ENCODE measurements at regions not wholly inside any gene's neighbourhood (a gene's known extent, or its start where the extent isn't known, plus 50 kb on each side); places are given as distances from the start of the nearest gene placed in this dataset.

DNA sequence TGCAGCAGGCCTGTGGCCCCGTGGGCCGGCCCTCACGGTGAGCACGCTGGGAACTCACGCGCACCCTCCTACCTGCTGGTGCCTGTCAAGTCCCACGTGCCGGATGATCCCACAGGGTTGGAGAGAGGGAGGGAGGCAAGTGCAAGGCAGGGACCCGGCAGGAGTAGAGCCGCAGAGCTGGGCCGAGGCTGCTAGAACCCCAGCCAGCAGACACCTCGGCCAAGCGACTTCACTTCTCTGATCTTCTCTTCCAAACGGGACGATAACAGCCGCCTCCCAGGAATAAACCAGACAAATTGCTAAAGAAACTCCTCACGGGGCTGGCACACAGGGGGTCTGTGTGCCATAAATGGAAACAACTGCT, 1232.8 kb downstream of the TBC1D22A start:
- no peak for DNase-seq

DNA sequence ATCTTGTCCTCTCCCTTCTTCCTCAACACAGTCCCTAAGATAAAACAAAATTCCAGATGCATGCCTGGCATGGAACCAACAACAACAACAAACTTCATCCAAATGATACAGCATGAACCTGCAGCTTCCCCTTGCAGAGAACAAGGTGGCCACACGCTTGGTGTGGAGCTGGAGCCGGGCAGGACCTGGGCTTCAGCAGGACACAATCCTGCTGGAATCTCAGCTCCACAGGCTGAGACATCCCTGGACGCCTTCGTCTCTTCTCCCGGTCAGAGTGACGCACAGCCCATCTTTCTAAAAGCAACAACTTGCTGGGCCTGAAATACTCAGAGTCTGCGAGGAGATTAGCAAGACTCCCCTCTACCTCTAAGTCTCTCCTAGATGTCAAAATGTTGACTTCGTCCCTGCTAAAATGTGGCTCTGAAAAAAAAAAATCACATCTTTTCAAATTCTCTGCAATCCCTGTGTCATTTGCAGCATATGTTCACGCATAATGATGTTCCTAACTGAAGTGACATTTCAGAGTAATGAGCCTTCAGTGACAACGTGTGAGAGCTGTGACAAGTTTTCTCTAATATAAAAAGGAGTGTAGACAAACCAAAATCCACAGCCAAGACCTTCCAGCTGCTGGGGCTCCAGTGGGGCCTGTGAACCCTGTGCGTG, 1232.3 kb downstream of the TBC1D22A start:
- DNase-seq, result no peak

DNA sequence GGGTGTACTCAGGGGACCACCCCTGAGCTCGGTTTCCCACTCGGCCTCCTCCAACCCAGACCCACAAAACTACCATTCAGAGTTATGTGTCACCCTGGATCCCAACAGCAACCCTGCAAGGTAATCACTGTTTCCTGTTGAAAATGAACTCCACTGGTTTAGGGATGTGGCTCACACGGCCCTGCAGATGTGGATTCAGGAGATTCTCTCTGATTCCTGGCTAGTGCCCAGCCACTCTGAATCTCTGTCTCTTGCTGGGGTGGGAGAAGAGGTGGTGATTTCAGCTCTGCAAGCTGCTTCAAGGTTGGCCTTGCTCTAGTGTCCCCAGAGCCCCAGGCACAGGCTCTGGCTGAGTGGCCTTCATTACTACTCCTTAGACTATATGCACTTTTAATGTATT, 1231.6 kb downstream of the TBC1D22A start:
- no peak for DNase-seq

DNA sequence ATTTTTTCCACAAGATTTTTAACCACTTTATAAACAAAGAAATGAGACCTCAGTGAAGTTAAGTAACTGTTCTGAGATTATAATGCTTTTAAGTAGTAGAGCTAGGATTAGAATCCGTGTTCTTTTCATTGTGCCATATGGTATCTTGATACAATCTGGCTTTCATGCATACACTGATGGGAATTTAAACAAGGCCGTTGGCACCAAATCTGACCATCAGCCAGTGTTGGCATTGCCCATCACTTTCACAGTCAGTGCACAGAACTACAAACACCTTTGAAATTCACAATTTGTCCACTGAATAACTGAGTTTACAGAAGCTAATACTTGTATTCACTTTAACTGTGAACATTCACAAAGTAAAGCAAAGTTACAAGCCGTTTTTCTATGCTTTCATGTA, 1228.0 kb downstream of the TBC1D22A start:
- DNase-seq, result no peak

DNA sequence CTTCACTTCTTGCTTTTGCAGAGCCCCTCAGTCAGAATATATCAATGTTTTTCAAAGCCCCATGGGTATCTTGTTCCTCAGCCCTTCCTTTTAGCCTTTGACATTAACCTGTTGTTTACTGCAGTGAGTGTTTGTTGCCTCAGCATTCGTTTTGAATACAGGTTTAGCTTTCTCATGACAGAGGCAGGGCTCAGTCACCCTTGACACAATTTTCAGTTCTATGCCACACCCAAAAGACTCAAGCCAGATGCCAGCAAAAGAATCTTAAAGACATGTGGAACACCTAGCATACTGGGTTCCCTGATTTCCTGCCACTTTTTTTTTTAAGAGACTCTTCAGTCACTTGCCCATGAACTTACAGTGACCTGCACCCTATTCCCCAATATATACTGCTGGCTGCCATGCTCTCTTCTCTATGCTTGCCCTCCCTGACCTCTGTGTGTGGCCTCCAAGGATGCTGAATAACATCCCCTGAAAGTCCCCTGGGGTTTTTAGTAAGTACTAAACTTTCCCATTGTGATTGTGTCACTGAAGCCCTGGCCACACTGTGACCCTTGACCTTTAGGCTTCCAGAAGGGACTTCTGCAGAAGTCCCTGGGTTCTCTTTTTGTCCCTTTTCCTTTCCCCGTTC, 1225.5 kb downstream of the TBC1D22A start:
- DNase-seq, result no peak

DNA sequence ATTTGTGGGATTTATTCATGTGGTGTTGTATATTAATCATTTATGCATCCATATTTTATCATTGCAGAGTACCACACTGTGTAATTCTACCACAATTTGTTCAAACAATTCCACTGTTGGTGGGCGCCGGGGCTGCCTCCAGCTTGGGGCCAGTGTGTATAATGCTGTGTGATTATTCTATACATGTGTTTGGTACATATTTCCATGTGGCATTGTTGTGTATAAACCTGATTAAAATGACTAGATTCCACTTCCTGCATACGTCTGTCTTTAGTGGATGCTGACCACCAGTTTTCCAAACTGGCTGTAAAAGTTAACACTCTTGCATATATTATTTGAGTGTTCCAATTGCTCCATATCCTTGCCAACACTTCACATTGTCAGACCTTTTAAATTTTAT, 1213.8 kb downstream of the TBC1D22A start:
- no peak for DNase-seq

DNA sequence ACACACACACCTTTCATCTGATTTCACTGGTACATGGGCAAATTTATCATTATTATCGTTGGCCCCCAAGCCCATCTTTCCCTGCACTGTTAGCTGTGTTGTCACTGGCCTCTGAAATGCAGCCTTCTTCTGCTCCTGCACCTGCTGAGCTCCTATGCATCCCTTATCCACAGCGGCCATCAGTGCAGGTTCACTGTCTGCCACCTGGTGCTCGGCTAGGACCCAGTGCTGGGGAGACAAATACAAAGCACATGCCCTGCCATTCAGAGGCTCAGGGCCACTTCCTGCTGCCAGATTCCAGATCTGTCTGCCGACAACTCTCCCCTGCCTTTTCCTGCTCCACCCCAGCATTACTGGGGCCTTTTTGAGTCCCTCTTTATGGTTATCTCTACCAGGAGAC, 1205.4 kb downstream of the TBC1D22A start:
- no peak for DNase-seq

DNA sequence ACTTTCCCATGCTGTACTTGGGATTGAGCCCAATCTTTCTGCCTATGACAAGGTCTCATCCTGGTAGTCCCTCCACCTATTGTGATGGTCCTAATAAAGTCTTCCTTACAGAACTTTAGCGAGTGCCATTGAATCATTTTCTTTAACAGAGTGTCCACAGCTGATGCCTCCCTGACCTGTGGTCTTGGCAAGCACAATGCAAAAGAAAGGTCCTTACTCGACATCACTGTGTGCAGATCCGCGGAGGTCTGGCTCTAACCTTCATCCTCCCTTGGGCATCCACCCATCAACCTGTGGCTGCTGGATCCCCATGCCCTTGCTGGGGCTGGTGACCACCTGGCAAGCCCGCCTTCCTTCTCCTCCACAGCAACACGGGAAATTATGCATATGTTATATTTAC, 1203.9 kb downstream of the TBC1D22A start:
- no peak for DNase-seq

DNA sequence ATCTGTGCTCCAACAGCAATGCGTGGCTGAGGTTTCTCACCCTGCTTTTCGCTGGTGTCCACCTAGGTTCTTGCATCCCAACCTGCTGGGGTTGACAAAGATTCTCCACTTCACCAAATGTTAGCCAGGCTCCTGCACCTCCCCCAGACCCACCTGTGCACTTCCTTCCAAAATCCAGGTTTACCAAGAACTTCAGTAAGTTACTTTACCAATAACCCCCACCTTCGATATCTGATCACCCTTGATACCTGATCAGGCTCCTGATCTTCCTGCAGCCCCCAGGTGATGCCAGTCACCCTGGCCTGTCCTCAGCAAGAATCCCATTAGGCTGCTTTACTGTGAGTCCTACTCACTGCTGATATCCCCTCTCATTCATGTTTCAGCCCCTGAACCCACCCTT, 1203.4 kb downstream of the TBC1D22A start:
- no peak for DNase-seq

DNA sequence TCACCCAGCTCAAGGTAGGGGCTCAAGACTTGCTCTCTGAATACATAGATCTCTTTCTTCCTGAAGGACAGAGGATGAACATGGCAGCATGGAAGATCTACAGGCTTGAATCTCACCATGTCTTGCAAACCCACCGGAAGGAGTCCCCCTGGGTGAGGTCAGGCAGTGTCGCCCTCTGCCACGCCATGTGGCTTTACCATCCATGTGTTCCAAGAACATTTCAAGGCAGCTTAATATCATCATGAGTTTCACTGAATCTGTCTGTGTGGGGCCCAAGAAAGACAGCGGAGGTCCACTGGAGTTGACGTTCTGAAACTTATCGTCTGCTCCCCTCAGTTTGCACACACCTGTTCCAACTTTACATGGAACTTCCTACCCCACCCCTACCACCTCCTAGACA, 1202.6 kb downstream of the TBC1D22A start:
- no peak for DNase-seq

DNA sequence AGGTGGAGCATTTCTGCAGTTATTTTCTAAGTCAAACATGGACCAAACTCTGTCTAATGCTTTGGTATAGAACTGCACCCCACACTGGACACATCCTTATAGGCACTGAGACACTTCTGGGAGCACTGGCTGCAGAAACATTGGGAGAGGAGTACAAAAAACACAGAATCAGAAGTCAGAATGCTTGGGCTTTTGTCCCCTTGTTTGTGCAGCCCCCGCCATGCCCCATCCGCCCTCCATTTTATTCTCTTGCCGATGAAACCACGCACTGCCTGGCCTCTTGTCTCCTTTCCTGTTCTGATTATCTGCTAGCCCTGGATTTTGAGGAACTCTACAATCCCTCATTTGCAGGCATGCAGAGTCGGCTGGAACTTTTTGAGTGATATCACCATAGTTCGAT, 1201.2 kb downstream of the TBC1D22A start:
- no peak for DNase-seq

DNA sequence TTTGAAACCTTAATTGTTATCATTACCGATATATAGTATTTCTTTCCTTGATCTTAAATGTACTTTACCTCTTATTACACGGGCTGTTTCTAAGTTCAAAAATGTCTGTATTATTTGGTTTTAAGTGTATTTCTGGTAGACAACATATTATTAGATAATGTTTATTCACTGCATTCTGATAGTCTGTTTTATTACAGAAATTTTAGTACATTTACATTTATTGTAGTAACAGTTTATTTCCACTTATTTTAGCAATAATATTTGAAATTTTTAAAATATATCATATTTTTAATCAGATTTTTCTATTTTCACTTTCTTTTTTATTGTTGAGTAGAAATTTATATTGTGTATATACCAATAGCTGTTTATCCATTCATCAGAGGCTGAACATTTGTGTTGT, 1195.2 kb downstream of the TBC1D22A start:
- no peak for DNase-seq

DNA sequence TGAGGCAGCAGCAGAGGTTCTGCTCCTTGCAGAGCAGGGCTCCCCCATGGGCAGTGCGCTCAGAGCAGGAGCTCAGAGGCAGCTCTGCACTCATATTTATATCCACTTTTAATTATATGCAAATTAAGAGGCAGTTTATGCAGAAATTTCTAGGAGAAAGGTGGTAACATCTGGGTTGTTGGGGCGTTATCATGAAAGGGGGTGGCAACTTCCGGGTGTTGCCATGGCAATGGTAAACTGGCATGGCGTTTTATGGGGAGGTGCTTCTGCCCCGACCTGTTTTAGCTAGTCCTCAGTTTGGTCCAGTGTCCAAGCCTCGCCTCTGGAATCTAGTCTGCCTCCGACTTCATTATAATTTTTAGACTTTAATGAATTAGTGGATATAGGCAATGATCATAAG, 1191.7 kb downstream of the TBC1D22A start:
- no peak for DNase-seq

DNA sequence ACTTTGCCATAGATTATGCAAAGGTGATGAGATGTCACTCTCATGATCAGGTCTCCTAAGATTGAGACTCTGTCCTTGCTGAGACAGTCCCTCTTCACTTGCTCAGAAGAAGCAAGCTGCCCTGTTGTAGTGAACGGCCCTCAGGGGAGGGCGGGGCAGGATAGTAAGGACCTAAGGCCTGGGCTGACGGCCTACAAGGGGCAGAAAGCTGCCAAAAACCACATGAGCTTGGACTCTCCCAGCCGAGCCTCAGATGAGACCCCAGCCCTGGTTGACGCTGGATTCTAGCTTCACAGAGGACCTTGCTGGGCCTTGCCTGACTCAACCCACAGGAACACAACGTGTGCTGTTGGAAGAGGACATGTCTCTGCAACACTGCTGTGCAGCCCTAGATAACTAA, 1182.5 kb downstream of the TBC1D22A start:
- no peak for DNase-seq

DNA sequence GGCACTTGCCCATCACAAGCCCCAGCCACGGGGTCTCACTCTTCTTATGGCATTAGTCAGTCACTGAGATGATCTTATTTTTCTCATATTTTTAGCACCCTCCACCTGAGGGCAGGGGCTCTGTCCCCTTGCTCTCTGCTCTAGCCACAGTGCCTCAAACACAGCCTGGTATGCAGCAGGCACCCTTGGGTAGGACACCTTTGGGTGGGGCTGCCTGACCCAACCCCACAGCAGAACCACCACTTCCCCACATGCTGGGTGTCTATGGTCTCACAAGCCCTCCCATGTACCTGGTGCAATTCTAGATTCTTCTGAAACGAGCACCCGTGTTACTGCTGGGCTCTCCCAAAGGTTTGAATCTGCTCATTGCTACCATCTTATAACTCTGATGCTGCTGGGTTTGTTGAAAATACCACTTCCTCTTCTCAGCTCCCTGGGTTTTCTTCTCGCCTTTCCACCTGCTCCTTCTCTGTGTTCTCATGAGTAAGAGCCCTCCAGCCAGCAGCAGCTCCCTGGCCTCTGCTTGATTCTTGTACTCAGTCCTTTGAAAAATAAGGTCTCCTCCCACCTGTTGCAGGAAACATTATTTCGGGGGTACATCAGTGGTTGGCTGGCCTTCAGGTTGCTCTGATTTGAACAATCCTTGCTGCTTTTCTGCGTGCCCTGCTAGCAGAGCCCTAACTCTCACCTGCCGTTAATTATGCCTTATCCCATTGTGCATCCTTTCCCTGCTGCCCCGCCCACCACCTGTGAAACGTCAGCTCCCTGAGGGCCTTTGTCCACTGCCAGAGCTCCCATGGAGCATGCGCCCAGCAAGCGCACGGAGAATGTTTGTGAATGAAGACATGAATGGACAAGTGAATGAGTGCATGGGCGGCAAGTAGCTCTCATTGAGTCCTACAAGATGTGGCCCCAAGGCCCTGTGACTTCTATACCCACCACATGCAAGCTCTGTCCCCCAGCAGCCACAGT, 1181.6 kb downstream of the TBC1D22A start:
- DNase-seq, result no peak

DNA sequence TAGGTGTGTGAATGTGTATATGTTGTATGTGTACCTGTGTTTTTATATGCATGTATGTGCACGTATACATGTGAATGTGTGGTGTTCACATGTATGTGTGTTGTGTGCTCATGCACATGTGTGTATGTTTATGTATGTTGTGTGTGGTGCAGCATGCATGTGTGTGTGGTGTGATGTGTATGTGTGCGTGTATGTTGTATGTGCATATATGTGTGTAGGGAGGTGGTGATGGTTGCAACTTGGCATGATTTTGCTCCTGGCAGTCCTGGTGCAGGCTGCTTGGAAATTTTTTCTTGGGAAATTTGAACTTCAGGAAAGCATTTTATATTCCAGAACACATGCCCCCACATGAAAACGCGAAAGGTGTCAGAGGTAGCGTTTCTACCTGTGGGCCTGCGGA, 1177.8 kb downstream of the TBC1D22A start:
- DNase-seq, result no peak

DNA sequence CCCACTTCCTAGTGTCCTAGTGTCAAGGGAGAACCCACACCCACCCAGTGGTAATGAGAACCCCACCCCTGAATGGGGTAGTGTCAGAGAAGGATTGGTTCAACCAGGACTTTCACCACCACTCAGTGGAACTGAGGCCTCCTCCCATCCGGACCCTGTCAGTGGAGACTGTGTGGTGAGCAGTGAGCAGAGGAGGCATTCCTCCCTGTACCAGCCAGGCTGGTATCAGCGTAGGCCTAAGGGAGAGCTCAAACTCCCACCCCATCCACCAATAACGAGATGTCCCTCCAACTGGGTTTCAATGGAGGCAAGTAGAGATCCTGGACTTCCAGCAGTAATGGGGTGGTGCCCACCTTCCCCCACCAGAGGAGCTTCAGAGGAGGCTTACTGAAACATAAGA, 1171.4 kb downstream of the TBC1D22A start:
- DNase-seq, result no peak

DNA sequence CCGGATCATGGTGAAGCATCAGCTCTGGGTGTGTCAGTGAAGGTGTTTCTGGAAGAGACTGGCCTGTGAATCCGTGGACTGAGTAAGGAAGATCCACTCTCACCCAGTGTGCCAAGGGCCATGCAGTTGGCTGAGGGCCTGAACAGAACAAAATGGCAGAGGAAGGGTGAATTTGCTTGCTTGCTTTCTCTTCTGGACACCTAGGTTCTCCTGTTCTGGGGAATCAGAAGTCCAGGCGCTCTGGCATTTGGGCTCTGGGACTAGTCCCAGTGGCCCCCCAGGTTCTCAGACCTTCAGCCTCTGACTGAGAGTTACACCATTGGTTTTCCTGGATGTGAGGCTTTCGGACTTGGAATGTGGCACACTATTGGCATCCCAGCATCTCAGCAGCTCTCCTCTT, 1170.8 kb downstream of the TBC1D22A start:
- no peak for DNase-seq

DNA sequence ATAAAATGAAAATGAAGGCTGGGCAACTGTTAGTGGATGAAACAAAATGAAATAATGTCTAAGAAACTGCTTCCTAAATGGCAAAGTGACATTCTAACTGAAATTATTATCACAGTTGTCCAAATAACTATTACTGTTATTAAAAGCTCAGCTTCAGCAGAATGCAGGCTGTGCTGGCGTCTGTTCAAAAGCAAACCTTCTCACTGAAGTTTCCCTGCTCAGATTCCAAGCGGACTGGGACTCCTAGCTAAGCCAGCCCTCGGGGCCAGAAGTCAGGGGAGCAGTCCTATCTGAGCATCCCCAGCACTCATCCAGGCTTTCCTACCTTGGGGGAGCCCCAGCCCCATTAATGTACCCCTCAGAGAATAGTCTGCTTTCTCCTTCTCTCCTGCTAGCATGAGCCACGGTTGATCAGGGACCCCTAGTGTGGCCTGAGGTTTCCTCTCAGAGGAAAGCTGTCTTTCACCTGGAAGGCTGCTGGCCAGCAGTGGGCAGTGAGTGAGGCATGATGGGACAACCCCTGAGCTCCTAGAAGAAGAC, 1167.3 kb downstream of the TBC1D22A start:
- DNase-seq, result no peak

DNA sequence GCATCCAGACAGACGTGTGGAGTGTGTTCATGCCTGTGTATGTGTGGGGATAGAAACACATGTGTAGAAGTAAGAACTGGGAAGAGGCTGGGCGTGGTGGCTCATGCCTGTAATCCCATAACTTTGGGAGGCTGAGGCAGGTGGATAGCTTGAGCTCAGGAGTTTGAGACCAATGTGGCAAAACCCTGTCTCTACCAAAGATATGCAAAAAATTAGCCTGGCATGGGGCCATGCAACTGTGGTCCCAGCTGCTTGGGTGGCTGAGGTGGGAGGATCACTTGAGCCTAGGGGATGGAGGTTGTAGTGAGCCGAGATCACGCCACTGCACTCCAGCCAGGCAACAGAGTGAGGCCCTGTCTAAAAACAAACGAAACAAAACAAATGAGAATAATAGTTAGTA, 1166.6 kb downstream of the TBC1D22A start:
- DNase-seq, result no peak

DNA sequence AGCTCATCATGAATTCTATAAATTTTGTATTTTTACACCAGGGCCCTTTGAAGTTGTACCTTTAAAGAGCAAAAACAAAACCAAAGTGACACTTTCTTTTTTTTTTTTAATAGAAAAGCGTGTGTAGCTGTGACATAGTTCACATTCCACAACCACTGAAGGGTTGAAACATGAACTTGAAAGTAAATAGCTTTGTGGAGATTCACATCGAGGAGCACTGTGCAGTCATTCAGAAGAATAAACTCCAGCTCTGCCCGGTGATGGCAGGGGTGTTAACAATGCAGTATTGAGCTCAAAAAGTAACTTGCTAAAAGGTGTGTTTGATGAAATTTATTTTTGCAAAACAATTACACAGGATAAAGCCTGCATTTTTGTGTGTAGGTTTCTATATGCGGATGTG, 1166.2 kb downstream of the TBC1D22A start:
- no peak for DNase-seq

DNA sequence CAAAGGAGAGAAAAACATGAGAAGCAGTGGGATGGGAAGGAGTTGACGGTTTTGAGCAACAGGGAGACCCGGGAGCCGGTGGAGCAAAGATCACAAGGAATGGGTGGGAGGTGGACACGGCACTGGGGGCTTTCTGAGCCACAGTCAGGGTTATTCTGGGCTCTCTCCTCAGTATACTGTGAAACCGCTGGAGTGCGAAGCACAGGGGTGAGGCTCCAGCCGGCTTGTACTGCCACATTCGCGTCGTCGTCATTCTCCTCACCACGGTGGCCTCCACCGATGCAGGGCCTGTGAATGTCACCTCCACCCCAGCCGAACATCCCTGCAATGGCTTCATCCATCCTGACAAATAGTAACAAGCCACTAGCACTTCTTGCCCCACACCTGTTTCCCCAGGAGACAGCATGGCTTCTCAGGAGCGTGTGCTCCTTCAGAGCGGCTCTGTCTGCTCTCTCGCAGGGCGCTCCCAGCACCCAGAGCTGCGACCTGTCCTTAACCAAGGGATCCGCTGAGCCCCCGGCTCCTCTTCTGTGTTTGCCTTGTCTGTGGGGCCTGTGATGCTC, 1165.3 kb downstream of the TBC1D22A start:
- DNase-seq, result no peak

DNA sequence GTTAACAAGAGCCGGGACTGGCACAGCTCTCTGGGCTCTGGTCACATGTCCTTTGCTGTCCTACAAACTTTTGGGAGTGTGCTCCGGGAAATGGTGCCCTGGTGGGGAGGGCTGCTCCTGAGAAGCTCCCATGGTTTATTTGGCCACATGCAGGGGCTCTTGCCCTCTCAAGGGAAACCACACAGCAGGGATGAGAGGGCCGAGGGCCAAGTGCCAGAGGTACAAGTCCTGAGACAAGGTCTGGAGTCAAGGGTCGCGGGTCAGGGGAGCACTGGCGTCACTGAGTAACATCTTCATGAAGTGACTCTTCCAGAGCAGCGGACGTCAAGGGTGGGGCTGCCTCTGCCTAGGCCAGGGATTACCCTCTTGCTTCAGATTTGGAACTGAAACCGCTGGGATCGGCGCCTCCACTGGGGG, 1160.6 kb downstream of the TBC1D22A start:
- DNase-seq, result no peak

Measured in dermis blood vessel endothelial cell (primary cell).